WTC11 (cell line): ENCODE measurements at regions not wholly inside any gene's neighbourhood (a gene's known extent, or its start where the extent isn't known, plus 50 kb on each side); places are given as distances from the start of the nearest gene placed in this dataset.

ENCODE experiments used
- ATAC-seq: fragments of 200-7000 bp; cut with Tn5 transposase; 2 replicates; pipeline ENCODE4 v1.10.0; 2021; ENCODE audit warnings: mild to moderate bottlenecking, moderate library complexity
- CTCF ChIA-PET: fragments of 300-600 bp; sonication (Branson Sonifier 250); formaldehyde crosslinking; loops from one replicate; lab custom pipeline; 2021; ENCODE audit warnings: antibody characterized with exemption; lab: Charles Lee
- POLR2A ChIA-PET: fragments of 350-600 bp; sonication (Branson Sonifier 250); formaldehyde crosslinking; loops from one replicate; lab custom pipeline; 2021; ENCODE audit warnings: antibody characterized with exemption; lab: Charles Lee
- DNase-seq: peaks from one replicate; pipeline ENCODE4 v3.0.0; 2021; ENCODE audit warnings: low spot score
- H3K27ac Mint-ChIP-seq: 2 replicates; pipeline ENCODE4 v1.8.0; 2021; ENCODE audit warnings: mixed read lengths
- H3K27me3 Mint-ChIP-seq: 2 replicates; pipeline ENCODE4 v1.8.0; 2021; ENCODE audit warnings: low read depth, mild to moderate bottlenecking, moderate library complexity, mixed read lengths
- H3K36me3 Mint-ChIP-seq: 2 replicates; pipeline ENCODE4 v1.8.0; 2021; ENCODE audit warnings: mixed read lengths
- H3K4me1 Mint-ChIP-seq: 2 replicates; pipeline ENCODE4 v1.8.0; 2022; ENCODE audit warnings: mixed read lengths
- H3K4me3 Mint-ChIP-seq: 2 replicates; pipeline ENCODE4 v1.8.0; 2021; ENCODE audit warnings: mild to moderate bottlenecking, moderate library complexity, mixed read lengths
- H3K9me3 Mint-ChIP-seq: 2 replicates; pipeline ENCODE4 v1.8.0; 2021; ENCODE audit warnings: mixed read lengths
- CBFB ChIP-seq: sonication (generic); formaldehyde crosslinking; IDR thresholded peaks from 2 replicates; pipeline ENCODE4 v1.8.1; 2022; ENCODE audit warnings: mild to moderate bottlenecking, low read depth, missing genetic modification reagents
- CREM ChIP-seq: sonication (generic); formaldehyde crosslinking; IDR thresholded peaks from 2 replicates; pipeline ENCODE4 v1.8.1; 2022; ENCODE audit warnings: mild to moderate bottlenecking, missing genetic modification reagents, moderate library complexity
- FOXP1 ChIP-seq: sonication (generic); formaldehyde crosslinking; IDR thresholded peaks from 2 replicates; pipeline ENCODE4 v1.8.0; 2022; ENCODE audit warnings: missing genetic modification reagents, mild to moderate bottlenecking, moderate library complexity, borderline replicate concordance
- IRF2 ChIP-seq: sonication (generic); formaldehyde crosslinking; IDR thresholded peaks from 2 replicates; pipeline ENCODE4 v1.8.0; 2022; ENCODE audit warnings: low read depth, missing genetic modification reagents, borderline replicate concordance
- JAZF1 ChIP-seq: fragments of 250-450 bp; sonication (Bioruptor Pico); IDR thresholded peaks from 2 replicates; pipeline ENCODE4 v1.9.0; 2021; ENCODE audit warnings: moderate library complexity, mild to moderate bottlenecking, inconsistent platforms
- KAT7 ChIP-seq: sonication (generic); formaldehyde crosslinking; IDR thresholded peaks from 2 replicates; pipeline ENCODE4 v1.8.1; 2023; ENCODE audit warnings: missing genetic modification reagents, mild to moderate bottlenecking, borderline replicate concordance
- MYBL2 ChIP-seq: sonication (generic); formaldehyde crosslinking; IDR thresholded peaks from 2 replicates; pipeline ENCODE4 v1.8.1; 2023; ENCODE audit warnings: mild to moderate bottlenecking, moderate library complexity, missing genetic modification reagents
- NFATC4 ChIP-seq: fragments of 250-450 bp; sonication (Bioruptor Pico); IDR thresholded peaks from 2 replicates; pipeline ENCODE4 v1.9.0; 2021; ENCODE audit warnings: mild to moderate bottlenecking
- NR1H2 ChIP-seq: sonication (generic); formaldehyde crosslinking; IDR thresholded peaks from 2 replicates; pipeline ENCODE4 v1.9.0; 2021; ENCODE audit warnings: mild to moderate bottlenecking, moderate library complexity, missing genetic modification reagents
- SMAD3 ChIP-seq: sonication (generic); formaldehyde crosslinking; IDR thresholded peaks from 2 replicates; pipeline ENCODE4 v1.8.0; 2022; ENCODE audit warnings: missing genetic modification reagents, mild to moderate bottlenecking, borderline replicate concordance
- ZNF121 ChIP-seq: sonication (generic); formaldehyde crosslinking; IDR thresholded peaks from 2 replicates; pipeline ENCODE4 v1.8.0; 2023; ENCODE audit warnings: missing genetic modification reagents
- ZNF219 ChIP-seq: sonication (generic); formaldehyde crosslinking; IDR thresholded peaks from 2 replicates; pipeline ENCODE4 v1.8.0; 2023; ENCODE audit warnings: missing genetic modification reagents, mild to moderate bottlenecking, borderline replicate concordance
- ZNF263 ChIP-seq: sonication (generic); formaldehyde crosslinking; IDR thresholded peaks from 2 replicates; pipeline ENCODE4 v1.8.1; 2022; ENCODE audit warnings: low read depth, mild to moderate bottlenecking, moderate library complexity, missing genetic modification reagents
- ZNF416 ChIP-seq: fragments of 250-450 bp; sonication (Bioruptor Pico); IDR thresholded peaks from 2 replicates; pipeline ENCODE4 v1.9.0; 2021; ENCODE audit warnings: mild to moderate bottlenecking, inconsistent platforms
- TF ChIP-seq, protein P1 (sequence below): fragments of 250-450 bp; sonication (Bioruptor Pico); IDR thresholded peaks from 2 replicates; pipeline ENCODE4 v1.9.0; 2021; ENCODE audit warnings: mild to moderate bottlenecking
- TF ChIP-seq, protein P2 (sequence below): fragments of 200-600 bp; IDR thresholded peaks from 2 replicates; pipeline ENCODE4 v1.8.0; 2022; ENCODE audit warnings: antibody characterized with exemption
- TF ChIP-seq, protein P3 (sequence below): sonication (generic); formaldehyde crosslinking; IDR thresholded peaks from 2 replicates; pipeline ENCODE4 v1.8.0; 2022; ENCODE audit warnings: mild to moderate bottlenecking, missing genetic modification reagents
- TF ChIP-seq, protein P4 (sequence below): sonication (generic); formaldehyde crosslinking; IDR thresholded peaks from 2 replicates; pipeline ENCODE4 v1.8.1; 2023; ENCODE audit warnings: mild to moderate bottlenecking, missing genetic modification reagents, moderate library complexity
- TF ChIP-seq, protein P5 (sequence below): fragments of 250-450 bp; sonication (Bioruptor Pico); IDR thresholded peaks from 2 replicates; pipeline ENCODE4 v1.9.0; 2021; ENCODE audit warnings: moderate library complexity, mild to moderate bottlenecking, inconsistent platforms, borderline replicate concordance
- TF ChIP-seq, protein P6 (sequence below): sonication (generic); formaldehyde crosslinking; conservative IDR thresholded peaks from 2 replicates; pipeline ENCODE4 v1.8.1; 2023; ENCODE audit warnings: mild to moderate bottlenecking, low read depth, missing genetic modification reagents, moderate library complexity

DNA sequence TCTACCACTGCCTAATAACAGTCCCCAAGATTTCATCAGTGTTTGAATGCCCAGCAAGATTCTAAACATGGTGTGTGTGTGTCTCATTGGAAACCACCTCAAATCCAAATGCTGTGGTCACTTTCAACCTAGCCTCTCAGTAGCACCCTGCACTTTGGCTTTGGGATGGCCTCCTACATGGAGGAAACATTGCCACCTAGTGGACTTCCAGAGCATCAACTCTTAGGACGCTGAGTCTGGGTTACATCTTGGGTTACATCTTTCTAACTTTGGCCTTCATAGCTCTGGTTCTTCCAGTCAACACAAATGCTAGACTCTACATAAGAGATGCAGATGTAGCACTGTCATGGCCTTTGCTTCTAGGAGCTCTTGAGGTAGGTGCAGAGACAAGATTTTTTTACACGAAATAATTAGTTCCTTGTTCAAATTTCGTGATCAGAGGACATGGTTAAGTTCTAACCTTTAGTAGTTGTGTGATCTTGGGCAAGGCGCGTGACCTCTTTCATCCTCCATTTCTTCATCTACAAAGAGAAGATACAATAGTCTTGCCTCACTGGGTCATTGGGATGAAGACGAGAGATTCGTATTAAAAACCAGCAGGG lies 113.5 kb upstream of the VASH1 start:
- Mint-ChIP-seq H3K27ac (no peak overlapping the region), H3K4me3 (no peak overlapping the region), H3K9me3 (no peaks in the 10 kb centered on the region), H3K4me1 (peaks cover 13% of the 10 kb centered on the region), H3K36me3 (no peaks in the 10 kb centered on the region), H3K27me3 (no peaks in the 10 kb centered on the region)
- POLR2A ChIA-PET, result no interaction called here
- TF ChIP-seq, protein P1, sequence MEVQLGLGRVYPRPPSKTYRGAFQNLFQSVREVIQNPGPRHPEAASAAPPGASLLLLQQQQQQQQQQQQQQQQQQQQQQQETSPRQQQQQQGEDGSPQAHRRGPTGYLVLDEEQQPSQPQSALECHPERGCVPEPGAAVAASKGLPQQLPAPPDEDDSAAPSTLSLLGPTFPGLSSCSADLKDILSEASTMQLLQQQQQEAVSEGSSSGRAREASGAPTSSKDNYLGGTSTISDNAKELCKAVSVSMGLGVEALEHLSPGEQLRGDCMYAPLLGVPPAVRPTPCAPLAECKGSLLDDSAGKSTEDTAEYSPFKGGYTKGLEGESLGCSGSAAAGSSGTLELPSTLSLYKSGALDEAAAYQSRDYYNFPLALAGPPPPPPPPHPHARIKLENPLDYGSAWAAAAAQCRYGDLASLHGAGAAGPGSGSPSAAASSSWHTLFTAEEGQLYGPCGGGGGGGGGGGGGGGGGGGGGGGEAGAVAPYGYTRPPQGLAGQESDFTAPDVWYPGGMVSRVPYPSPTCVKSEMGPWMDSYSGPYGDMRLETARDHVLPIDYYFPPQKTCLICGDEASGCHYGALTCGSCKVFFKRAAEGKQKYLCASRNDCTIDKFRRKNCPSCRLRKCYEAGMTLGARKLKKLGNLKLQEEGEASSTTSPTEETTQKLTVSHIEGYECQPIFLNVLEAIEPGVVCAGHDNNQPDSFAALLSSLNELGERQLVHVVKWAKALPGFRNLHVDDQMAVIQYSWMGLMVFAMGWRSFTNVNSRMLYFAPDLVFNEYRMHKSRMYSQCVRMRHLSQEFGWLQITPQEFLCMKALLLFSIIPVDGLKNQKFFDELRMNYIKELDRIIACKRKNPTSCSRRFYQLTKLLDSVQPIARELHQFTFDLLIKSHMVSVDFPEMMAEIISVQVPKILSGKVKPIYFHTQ (CRISPR knock-in tag), result no peak
- TF ChIP-seq NFATC4 (CRISPR knock-in tag) (no peak), ZNF263 (no peak)
- TF ChIP-seq, protein P2, sequence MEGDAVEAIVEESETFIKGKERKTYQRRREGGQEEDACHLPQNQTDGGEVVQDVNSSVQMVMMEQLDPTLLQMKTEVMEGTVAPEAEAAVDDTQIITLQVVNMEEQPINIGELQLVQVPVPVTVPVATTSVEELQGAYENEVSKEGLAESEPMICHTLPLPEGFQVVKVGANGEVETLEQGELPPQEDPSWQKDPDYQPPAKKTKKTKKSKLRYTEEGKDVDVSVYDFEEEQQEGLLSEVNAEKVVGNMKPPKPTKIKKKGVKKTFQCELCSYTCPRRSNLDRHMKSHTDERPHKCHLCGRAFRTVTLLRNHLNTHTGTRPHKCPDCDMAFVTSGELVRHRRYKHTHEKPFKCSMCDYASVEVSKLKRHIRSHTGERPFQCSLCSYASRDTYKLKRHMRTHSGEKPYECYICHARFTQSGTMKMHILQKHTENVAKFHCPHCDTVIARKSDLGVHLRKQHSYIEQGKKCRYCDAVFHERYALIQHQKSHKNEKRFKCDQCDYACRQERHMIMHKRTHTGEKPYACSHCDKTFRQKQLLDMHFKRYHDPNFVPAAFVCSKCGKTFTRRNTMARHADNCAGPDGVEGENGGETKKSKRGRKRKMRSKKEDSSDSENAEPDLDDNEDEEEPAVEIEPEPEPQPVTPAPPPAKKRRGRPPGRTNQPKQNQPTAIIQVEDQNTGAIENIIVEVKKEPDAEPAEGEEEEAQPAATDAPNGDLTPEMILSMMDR, result peak; percentile 69
- TF ChIP-seq, protein P3, sequence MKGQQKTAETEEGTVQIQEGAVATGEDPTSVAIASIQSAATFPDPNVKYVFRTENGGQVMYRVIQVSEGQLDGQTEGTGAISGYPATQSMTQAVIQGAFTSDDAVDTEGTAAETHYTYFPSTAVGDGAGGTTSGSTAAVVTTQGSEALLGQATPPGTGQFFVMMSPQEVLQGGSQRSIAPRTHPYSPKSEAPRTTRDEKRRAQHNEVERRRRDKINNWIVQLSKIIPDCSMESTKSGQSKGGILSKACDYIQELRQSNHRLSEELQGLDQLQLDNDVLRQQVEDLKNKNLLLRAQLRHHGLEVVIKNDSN (CRISPR knock-in tag), result no peak
- DNase-seq, result peak; percentile 32
- peak; percentile 73 for ATAC-seq
- CTCF ChIA-PET, result interaction anchor here (0.6 to 1.8 kb wide), 28 partner anchors 9 to 867 kb away, joined by 3 to 10 read pairs (median 3); partner anchors contain the start of gene ESRRB

DNA sequence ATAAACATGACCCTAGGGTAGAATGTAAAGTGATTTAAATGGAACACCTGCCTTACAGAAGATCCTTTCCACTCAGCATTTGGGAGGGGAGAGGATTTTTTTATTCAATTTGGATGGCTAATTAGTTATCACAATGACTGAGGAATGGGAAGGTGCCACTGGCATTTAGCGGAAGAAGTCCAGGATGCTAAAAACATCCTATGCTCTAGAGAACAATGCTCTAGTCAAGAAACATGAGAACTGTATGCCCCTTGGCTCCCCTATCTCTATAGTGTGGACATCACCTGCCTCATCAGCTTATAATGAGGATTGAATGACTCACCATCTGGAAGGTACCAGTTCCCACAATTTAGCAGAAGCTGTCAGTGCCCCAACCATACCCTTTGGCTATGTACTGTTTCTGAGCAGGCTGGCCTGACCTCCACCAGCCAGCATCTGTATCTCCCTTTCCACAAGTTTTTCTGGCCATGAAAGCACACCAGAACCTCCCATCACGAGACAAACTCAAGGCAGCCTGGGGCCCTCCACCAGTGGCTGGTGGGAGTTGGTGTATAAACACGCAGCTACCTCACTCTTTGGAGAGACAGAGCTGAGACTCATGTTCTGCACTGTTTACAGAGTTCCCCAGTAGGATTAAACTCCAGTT lies 109.7 kb upstream of the VASH1 start:
- CTCF ChIA-PET, result interaction anchor here (0.5 to 3.3 kb wide), 4 partner anchors 133 to 195 kb away, joined by 3 to 15 read pairs (median 4); no protein-coding TSS in a partner anchor
- no peaks in the 10 kb centered on the region for H3K4me1 Mint-ChIP-seq
- TF ChIP-seq FOXP1 (CRISPR knock-in tag) (no peak), ZNF416 (no peak), IRF2 (CRISPR knock-in tag) (no peak), CBFB (CRISPR knock-in tag) (no peak), KAT7 (CRISPR knock-in tag) (no peak), MYBL2 (no peak), CREM (CRISPR knock-in tag) (no peak), ZNF219 (CRISPR knock-in tag) (no peak), JAZF1 (CRISPR knock-in tag) (no peak), SMAD3 (CRISPR knock-in tag) (no peak), ZNF121 (CRISPR knock-in tag) (no peak), NR1H2 (CRISPR knock-in tag) (no peak)
- TF ChIP-seq, protein P4, sequence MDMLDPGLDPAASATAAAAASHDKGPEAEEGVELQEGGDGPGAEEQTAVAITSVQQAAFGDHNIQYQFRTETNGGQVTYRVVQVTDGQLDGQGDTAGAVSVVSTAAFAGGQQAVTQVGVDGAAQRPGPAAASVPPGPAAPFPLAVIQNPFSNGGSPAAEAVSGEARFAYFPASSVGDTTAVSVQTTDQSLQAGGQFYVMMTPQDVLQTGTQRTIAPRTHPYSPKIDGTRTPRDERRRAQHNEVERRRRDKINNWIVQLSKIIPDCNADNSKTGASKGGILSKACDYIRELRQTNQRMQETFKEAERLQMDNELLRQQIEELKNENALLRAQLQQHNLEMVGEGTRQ, result no peak
- TF ChIP-seq, protein P3 (CRISPR knock-in tag), result no peak
- TF ChIP-seq, protein P5, sequence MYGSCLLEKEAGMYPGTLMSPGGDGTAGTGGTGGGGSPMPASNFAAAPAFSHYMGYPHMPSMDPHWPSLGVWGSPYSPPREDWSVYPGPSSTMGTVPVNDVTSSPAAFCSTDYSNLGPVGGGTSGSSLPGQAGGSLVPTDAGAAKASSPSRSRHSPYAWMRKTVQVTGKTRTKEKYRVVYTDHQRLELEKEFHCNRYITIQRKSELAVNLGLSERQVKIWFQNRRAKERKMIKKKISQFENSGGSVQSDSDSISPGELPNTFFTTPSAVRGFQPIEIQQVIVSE (CRISPR knock-in tag), result no peak
- TF ChIP-seq, protein P6, sequence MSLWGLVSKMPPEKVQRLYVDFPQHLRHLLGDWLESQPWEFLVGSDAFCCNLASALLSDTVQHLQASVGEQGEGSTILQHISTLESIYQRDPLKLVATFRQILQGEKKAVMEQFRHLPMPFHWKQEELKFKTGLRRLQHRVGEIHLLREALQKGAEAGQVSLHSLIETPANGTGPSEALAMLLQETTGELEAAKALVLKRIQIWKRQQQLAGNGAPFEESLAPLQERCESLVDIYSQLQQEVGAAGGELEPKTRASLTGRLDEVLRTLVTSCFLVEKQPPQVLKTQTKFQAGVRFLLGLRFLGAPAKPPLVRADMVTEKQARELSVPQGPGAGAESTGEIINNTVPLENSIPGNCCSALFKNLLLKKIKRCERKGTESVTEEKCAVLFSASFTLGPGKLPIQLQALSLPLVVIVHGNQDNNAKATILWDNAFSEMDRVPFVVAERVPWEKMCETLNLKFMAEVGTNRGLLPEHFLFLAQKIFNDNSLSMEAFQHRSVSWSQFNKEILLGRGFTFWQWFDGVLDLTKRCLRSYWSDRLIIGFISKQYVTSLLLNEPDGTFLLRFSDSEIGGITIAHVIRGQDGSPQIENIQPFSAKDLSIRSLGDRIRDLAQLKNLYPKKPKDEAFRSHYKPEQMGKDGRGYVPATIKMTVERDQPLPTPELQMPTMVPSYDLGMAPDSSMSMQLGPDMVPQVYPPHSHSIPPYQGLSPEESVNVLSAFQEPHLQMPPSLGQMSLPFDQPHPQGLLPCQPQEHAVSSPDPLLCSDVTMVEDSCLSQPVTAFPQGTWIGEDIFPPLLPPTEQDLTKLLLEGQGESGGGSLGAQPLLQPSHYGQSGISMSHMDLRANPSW (CRISPR knock-in tag), result no peak
- TF ChIP-seq, protein P2, result no peak

More for the DNA sequence above, 109.7 kb upstream of the VASH1 start:
- Mint-ChIP-seq H3K9me3 (no peaks in the 10 kb centered on the region), H3K27me3 (no peaks in the 10 kb centered on the region), H3K4me3 (no peak overlapping the region), H3K36me3 (no peaks in the 10 kb centered on the region), H3K27ac (no peak overlapping the region)
- POLR2A ChIA-PET, result interaction anchor here (0.6 kb wide), 1 partner anchor 677 kb away, joined by 4 read pairs; no protein-coding TSS in a partner anchor
- DNase-seq (no peak), ATAC-seq (no peak)
